ENCODE measurements at regions not wholly inside any gene's neighbourhood (a gene's known extent, or its start where the extent isn't known, plus 50 kb on each side); places are given as distances from the start of the nearest gene placed in this dataset.
A peak's percentile ranks its signal among the peaks of the same experiment; 100 is the strongest.
"Not testable (repeated sequence)": the region's sequence is repeated elsewhere in the genome, so short reads cannot be mapped to it uniquely, and the experiment has no call there.

- Histone ChIP-seq H3K9me3 (ENCODE audit: low read depth) (no peaks in the 10 kb centered on the region), H3K79me2 (no peaks in the 10 kb centered on the region), H3K4me3 (no peak overlapping the region), H2AFZ (no peak overlapping the region), H3K4me1 (ENCODE audit: insufficient read depth) (no peaks in the 10 kb centered on the region), H3K27ac (no peak overlapping the region), H3K4me2 (no peak overlapping the region), H4K20me1 (ENCODE audit: insufficient read depth, poor library complexity, severe bottlenecking) (no peaks in the 10 kb centered on the region), H3K27me3 (no peaks in the 10 kb centered on the region), H3K9me2 (replicated peaks; ENCODE audit: insufficient read depth) (no peaks in the 10 kb centered on the region), H3K36me3 (replicated peaks; ENCODE audit: insufficient read depth, low read depth) (no peaks in the 10 kb centered on the region)
- TF ChIP-seq CTCF (IDR thresholded peaks at IDR 0.05; ENCODE audit: poor library complexity) = no peak
- DNase-seq (ENCODE audit: low spot score) = no peak
- WGBS (ENCODE audit: low lambda C conversion rate, missing lambda C conversion rate) = 83% methylated on average over 2 of the region's 2 CpGs
These were observed 115.0 kb downstream of the RAP2B start for GRCh38 chr3:153277029-153277428.

- H3K36me3 ChIP-seq (replicated peaks; ENCODE audit: insufficient read depth, low read depth); H3K9me2 ChIP-seq (replicated peaks; ENCODE audit: insufficient read depth); H3K27me3 ChIP-seq; H3K4me2 ChIP-seq; H4K20me1 ChIP-seq (ENCODE audit: insufficient read depth, poor library complexity, severe bottlenecking); H3K4me3 ChIP-seq; DNase-seq (ENCODE audit: low spot score); H3K79me2 ChIP-seq; H2AFZ ChIP-seq; H3K9me3 ChIP-seq (ENCODE audit: low read depth); H3K4me1 ChIP-seq (ENCODE audit: insufficient read depth); H3K27ac ChIP-seq: not testable (repeated sequence)
- 95% methylated on average over 29 of the region's 29 CpGs for WGBS (ENCODE audit: low lambda C conversion rate, missing lambda C conversion rate)
These were observed 119.4 kb downstream of the RAP2B start for GRCh38 chr3:153281236-153281997.

- H4K20me1 ChIP-seq (ENCODE audit: insufficient read depth, poor library complexity, severe bottlenecking) = no peaks in the 10 kb centered on the region
- H3K27me3 ChIP-seq = no peaks in the 10 kb centered on the region
- no peaks in the 10 kb centered on the region for H3K79me2 ChIP-seq
- no peak overlapping the region for H3K27ac ChIP-seq
- 95% methylated on average over 5 of the region's 5 CpGs for WGBS (ENCODE audit: low lambda C conversion rate, missing lambda C conversion rate)
- H3K4me3 ChIP-seq = no peak overlapping the region
- H3K4me2 ChIP-seq = no peak overlapping the region
- H3K9me2 ChIP-seq (replicated peaks; ENCODE audit: insufficient read depth) = no peaks in the 10 kb centered on the region
- no peaks in the 10 kb centered on the region for H3K9me3 ChIP-seq (ENCODE audit: low read depth)
- TF ChIP-seq EZH2 (IDR thresholded peaks at IDR 0.05; ENCODE audit: borderline replicate concordance) (no peak), EZH2phosphoT487 (IDR thresholded peaks at IDR 0.05; ENCODE audit: low read depth, severe bottlenecking, unreplicated experiment) (no peak)
- no peak for DNase-seq (ENCODE audit: low spot score)
- H3K4me1 ChIP-seq (ENCODE audit: insufficient read depth) = no peaks in the 10 kb centered on the region
- H3K36me3 ChIP-seq (replicated peaks; ENCODE audit: insufficient read depth, low read depth) = no peaks in the 10 kb centered on the region
- no peak overlapping the region for H2AFZ ChIP-seq
These were observed 120.3 kb downstream of the RAP2B start for GRCh38 chr3:153282355-153282754.

- no peak for TF ChIP-seq EZH2phosphoT487 (IDR thresholded peaks at IDR 0.05; ENCODE audit: low read depth, severe bottlenecking, unreplicated experiment)
- no peak for TF ChIP-seq EZH2 (IDR thresholded peaks at IDR 0.05; ENCODE audit: borderline replicate concordance)
- TF ChIP-seq CTCF (IDR thresholded peaks at IDR 0.05; ENCODE audit: poor library complexity) = no peak
- H3K27ac ChIP-seq = no peak overlapping the region
- DNase-seq (ENCODE audit: low spot score) = peak; percentile 60
These were observed 122.4 kb downstream of the RAP2B start for GRCh38 chr3:153284282-153284938.

More at GRCh38 chr3:153284282-153284938, 122.4 kb downstream of the RAP2B start:
- H3K79me2 ChIP-seq = no peaks in the 10 kb centered on the region
- peak overlapping the region; percentile 22 for H2AFZ ChIP-seq
- no peaks in the 10 kb centered on the region for H3K9me3 ChIP-seq (ENCODE audit: low read depth)
- H3K36me3 ChIP-seq (replicated peaks; ENCODE audit: insufficient read depth, low read depth) = no peaks in the 10 kb centered on the region
- H3K4me2 ChIP-seq = no peak overlapping the region
- no peak overlapping the region for H3K4me3 ChIP-seq
- no peaks in the 10 kb centered on the region for H3K27me3 ChIP-seq
- H3K4me1 ChIP-seq (ENCODE audit: insufficient read depth) = no peaks in the 10 kb centered on the region
- H4K20me1 ChIP-seq (ENCODE audit: insufficient read depth, poor library complexity, severe bottlenecking) = no peaks in the 10 kb centered on the region
- 40% methylated on average over 4 of the region's 4 CpGs for WGBS (ENCODE audit: low lambda C conversion rate, missing lambda C conversion rate)
- no peaks in the 10 kb centered on the region for H3K9me2 ChIP-seq (replicated peaks; ENCODE audit: insufficient read depth)
